IPS-NIHi7 (cell line): ENCODE measurements at regions not wholly inside any gene's neighbourhood (a gene's known extent, or its start where the extent isn't known, plus 50 kb on each side); places are given as distances from the start of the nearest gene placed in this dataset.

ENCODE experiments used
- DNase-seq: peaks from one replicate; pipeline ENCODE4 v3.0.0; 2012; ENCODE audit warnings: mixed read lengths; ENCODE audit errors: extremely low spot score

DNA sequence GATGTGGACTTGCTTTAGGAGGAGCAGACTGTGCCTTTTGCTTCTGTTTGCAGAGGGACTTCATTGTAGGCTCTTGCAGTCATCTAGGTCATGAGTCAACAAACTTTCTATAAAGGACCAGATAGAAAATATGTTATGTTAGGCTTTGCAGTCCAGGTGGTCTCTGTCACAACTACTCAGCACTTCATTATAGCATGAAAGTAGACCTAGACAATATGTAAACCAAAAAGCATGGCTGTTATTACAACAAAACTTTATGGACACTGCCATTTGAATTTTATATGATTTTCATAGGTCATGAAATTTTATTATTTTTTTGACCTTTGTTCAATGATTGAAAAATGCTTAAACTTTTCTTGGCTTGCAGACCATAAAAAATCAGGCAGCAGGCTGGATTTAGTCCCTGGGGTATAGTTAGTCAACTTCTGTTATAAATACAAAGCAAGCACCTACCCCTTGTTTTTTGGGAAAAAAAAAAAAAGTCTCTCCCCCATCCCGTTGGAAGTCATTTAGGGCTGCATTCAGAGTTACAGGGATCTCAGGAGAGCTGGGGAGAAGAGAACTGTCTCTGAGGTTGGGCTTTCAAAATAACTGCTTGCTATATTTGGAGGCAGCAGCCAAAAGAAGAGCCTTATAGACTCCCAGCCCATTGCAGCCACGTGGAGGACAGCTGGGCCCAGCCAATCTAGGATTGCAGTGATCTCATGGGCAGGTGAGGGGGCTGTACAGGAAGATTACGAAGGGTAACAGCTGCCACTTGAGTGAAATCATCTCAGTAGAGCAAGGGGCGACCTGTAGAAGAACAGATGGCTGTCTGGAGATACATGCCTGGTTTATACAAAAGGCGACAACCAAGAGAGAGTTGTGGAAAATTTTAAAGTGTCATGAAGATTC is 136.6 kb upstream of the TNC start:
- no peak for DNase-seq

DNA sequence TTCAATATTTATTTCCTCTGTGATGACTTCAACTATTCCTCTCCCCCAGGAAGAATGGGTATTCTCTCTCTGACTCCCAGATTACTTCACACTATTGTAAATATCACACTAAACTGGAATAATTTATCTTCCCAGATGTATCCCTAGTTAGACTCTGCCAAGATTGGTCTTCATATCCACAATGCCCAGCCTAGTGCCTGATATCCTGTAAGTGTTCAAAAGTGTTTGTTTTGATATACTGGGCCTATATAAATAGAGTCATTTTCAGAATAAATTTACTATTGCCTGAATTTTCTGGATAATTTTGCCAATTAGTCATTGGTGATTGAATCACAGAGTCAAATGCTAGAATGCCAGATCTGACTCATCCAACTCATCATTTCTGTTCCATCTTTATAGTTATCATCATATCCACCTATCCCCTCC is 143.7 kb upstream of the TNC start:
- no peak for DNase-seq

DNA sequence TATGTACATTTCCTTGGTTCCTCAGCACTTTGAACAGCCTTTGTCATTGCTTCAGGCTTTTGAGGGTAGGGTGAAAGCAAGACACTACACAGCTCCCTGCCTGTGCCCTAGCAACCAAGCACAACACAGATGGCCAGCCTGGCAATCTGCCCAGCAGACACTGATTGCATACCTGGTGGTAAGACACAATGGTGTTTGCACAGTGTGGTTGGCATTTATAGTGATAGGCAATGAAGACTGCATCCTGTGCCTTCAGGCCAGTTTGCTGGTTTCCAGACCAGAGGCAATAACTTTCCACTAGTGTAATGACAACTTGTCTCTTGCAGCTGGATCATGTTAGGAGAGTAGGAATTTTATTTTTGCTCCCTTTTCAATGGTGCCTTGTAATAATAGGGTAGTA is 144.5 kb upstream of the TNC start:
- no peak for DNase-seq

DNA sequence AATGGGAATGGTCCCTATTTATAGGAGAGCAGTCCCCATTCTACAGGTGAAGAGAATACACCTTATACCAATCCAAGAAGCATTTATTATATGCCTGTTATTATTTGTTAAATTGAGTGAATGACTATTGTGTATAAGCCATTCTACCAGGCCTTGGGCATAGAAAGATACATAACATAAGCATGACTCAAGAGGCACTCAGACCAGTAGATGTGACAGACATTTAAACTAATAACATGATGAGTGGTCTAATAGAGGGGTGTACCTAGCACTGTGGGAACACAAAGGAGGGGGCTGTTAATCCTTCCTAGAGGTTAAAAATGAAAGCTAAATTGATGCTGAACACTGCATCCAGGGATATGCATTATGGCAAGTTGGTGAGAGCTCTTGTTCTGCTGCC is 145.0 kb upstream of the TNC start:
- no peak for DNase-seq

DNA sequence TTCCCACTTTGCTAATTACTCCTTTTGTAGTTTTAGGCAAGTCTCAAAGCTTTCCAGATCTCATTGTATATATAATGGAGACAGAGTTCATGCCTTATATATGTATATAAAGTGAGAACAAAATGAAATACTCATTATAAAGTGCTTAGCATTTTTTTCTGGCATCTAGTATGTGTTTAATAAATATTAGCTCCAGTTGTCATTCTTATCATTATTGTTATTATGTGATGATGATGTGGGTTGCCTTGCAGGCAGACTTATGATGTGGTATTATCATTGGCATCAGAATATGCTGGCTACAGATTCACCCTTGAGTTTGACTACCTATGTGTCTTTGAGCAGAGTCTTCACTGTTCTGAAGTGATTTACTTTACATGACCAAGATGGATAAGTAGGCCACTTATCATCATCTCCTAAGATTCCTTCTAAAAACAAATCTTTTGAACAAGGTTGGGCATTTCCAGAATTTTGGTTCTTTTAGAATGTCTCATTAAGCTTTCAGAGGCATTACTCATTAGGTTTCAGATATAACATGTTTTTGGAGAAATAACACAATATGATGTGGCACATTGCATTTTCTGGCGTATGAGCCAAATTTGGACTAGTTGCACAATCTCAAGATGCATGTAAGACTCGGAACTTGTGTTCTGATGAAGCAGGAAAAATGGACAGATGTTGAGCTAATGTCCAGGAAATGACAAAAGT is 145.6 kb upstream of the TNC start:
- no peak for DNase-seq

DNA sequence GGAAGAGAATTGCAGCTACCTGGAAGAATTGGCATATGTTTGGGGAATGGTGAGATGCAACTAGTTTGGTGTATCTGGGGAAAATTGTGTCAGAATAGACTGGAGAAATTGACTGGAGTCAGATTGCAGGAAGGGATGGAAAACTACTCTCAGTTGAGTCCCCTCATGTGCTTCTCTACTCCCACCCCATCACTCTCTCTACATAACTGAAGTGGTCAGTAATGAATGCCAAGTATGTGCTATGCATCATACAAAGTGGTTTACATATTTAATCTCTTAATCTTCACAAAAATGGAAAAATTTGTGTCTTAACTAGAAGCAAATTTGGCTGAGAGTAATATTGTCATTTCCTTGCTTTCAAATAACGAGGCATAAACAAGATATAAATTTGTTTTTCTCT is 146.4 kb upstream of the TNC start:
- no peak for DNase-seq

DNA sequence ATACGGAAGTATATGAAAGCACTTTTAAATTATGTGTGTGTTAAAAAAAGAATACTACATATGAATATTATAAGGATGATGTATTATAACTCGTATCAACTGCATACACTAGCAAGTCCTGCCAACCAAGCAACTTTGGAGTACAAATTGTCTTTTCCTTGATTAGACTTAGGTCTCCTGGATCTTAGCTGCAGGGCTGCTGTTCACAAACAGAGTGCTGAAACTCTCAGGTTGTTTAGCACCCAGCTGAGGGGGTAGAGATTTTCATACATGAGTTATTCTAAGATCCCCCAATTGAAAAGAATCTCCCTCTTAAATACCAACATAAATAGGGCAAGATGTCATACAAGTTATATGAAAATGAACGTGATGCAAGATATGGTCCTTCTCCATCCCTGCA is 149.8 kb upstream of the TNC start:
- DNase-seq = peak; percentile 50

DNA sequence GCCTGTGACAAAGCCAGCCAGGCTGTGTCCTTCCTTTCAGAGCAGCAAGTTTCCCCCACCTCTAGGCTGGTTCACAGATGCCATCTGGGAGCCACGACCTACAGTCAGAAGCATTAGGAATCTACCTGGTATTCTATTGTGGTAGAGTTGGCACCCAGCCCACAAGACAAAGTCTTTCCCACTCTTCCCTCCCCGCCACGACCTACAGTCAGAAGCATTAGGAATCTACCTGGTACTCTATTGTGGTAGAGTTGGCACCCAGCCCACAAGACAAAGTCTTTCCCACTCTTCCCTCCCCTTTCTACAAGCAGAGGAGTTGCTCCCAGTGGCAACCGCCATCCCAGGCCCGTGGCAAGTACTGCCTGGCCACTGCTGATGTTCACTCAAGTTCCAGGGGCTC is 157.8 kb upstream of the TNC start:
- no peak for DNase-seq

DNA sequence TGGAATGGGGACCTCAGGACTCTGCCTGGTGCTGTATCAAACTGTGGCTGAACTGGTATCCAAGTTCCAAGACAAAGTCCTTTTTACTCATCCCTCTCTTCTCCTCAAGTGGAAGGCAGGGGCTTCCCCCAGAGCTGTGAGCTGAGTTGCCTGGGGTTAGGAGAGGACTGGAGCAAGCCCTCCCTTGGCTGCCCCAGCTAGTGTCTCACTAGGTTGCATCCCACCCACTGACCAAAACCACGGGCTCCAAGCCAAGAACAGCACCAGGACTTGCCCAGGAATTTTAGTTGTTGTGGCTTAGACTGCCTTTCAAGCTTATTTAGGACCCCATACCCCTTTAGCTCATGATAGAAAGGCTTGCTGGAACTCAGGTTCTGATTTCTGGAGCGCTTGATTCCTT is 158.7 kb upstream of the TNC start:
- DNase-seq = no peak

DNA sequence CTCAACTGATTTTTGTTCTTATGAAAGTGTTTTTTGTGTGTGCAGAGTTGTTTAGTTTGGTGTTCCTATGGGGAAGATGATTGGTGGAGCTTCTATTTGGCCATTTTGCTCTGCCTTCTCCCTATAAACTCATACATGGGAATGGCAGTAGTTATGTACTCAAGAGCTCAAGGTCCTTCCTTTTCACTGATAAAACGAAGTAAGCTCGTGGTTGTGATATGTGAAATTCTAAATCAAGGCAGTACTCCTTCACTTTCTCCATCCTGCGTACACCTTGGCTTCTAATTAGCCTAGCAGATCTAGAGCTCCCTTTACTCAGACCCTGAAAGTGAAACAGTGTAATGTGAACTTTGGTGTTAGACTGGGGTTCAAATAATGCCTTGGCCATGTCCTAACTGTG is 159.3 kb upstream of the TNC start:
- no peak for DNase-seq

DNA sequence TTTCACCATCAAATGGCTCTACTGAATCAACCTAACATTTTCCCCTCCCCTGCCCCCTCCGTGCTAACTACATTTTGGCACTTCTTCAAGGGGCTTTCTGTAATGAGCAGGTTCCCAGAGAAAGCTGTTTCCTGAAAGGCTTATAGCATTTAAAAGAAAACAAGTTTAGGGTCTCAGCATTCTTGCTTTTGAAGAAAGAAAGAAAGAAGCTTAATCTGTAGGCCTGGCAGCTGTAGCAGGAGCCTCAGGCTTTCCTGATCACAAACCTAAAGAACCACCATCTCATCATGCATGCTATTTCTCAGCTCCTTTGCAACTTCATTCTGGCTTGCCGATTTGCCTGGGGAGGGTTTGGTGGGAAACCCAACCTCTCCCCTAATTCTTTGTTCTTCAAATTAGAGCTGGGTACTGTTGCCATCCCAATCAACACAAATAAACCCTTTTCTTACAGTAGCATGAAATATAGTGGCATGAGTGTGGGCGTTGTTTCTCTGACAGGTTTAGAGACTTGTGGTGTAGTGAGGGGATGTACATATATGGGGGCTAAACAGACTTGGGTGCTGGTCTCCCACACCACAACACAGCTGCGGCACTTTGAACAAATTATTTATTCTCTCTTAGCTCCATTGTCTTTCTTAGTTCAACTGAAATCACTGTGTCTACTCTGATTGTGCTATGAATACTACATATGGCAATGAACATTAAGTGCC is 160.5 kb upstream of the TNC start:
- no peak for DNase-seq

DNA sequence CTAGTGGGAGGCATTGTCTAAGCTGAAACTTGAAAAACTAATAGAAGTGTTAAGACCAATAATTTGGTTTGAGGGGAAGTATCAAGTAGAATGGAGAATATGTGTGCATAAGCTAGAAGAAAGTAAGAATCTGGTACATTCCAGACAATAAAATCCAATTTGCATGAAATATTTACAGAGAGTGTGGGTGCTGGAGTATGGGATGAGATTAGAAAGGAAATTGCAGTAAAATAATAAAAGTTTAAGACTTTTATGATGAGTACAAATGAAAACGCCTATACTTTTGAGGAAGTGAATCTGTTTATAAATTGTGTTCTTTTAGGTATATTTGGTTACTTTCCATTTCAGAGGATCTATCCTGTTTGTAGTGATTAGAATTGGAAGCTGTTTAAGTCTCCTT is 165.4 kb upstream of the TNC start:
- no peak for DNase-seq

DNA sequence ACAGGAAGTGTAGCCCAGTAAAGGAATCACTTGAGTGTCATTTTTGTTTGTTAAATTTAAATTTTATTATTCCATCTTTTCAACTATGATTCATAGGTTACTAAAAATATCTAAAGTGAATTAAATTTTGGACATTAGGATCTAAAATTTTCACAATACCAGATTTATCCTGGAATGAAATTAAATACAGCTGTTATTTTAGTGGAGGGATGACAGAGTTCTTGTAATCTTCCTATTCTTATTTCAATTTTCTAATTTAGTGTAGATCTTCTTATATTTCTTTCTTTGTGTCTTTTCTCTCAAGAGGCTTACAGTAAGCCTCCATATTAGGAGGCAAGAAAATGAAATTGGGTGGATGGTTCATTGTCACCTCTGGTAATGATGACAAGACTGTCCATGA is 167.9 kb upstream of the TNC start:
- DNase-seq = no peak

DNA sequence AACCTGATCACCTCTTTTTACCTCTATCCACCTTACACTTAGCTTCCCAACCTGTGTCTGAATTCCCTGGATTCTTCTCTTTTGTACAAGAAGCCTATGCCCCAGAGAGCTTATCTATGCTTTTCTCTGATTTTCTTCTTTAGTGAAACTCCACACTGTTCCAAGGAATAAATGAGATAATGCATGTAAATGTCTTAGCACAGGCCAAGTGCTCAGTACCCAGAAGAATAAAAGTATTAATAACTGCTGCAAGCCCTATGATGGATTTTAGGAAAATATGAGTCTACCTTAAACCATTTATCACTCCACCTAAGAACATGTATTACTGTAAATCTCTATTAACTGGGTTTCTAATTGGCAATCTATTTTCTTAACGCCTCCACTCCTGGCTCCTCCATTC is 168.5 kb upstream of the TNC start:
- DNase-seq = no peak

DNA sequence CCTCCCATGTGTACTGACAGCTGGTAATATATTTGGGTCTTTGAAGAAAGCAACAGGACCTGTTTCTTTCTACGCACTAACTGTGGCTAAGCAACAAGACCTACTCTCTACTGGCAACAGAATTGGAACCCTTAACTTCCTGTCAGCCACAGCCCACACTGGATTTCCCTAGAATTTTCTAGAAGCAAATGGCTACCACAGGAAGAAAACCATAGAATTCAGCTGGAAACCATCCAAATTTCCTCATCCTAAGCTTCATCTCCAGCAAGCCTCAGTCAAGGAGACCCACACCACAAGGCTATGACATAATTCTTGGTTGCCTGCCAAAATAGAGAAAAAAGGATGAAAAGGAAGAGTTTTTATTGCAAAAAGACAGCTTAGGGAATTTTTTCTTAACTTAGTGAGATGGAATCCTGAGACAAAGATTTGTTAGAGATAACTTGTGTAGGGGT is 171.8 kb upstream of the TNC start:
- no peak for DNase-seq

DNA sequence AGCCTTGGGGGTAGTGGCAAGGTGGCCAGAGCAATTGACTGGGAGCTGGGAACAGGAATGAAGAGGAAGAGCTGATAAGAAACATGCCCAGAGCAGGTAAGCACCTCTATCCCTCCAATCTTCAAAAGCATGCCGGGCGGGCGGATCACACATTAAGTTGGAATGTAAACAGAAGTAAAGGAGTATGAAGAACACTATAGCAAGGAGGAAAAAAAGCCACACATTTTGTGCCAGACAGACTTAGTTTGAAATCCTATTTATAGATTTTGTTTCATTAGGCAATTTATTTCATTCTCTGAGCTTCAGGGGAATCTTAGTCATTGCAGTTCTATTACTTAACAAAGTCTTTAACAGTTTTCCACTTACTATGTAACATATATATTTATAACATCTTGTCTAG is 173.9 kb upstream of the TNC start:
- no peak for DNase-seq

DNA sequence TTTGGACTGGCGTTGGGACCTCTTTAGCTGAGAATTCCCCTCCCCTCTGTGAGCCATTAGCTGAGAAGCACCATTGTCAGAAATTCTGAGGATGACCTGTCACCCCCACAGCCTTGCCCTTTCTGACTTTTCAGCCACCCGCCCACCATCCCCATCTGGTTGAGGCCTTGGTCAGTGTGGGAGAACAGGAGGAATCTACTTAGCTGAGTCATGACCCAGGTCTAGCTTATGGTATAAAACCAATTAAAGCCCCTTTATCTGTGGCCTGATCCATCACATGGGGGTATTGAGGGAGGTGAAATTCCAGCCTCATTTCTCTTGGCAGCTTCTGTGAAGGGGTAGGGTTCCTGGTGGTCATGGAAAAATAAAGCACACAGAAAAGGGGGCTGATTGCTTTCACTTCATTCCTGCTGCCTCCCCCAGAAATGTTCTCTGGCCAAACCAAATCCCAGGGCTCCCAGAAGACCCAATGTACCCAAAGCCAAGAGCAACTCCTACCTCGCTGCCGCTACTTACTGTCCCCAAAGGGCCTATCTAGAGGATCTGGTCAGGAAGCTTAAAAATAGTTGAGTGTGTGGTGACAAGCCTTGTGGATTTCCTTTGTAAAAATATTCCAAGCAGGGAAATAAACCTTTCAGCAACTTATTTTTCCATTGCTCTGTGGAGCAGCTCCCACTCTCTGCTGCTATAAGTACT is 174.8 kb upstream of the TNC start:
- DNase-seq = peak; percentile 38

DNA sequence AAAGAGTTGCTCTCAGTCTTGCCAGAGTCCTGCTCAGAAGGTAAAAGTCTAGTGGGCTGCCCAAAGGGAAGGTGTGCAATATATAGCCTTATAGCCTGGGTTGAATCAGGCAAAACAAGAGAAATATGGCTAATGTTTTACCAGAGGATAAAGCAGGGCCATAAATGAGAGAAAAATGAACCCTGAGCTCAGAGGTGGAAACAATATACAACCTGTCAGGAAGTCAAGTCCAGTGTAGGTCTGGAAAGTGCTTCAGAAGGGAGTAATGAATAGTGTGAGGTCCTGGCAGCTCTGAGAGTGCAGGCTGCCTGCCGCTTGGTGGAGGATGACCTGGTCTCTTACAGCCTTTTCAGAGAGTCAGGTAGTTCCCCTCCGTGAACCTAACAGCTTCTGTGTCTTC is 177.8 kb upstream of the TNC start:
- no peak for DNase-seq

DNA sequence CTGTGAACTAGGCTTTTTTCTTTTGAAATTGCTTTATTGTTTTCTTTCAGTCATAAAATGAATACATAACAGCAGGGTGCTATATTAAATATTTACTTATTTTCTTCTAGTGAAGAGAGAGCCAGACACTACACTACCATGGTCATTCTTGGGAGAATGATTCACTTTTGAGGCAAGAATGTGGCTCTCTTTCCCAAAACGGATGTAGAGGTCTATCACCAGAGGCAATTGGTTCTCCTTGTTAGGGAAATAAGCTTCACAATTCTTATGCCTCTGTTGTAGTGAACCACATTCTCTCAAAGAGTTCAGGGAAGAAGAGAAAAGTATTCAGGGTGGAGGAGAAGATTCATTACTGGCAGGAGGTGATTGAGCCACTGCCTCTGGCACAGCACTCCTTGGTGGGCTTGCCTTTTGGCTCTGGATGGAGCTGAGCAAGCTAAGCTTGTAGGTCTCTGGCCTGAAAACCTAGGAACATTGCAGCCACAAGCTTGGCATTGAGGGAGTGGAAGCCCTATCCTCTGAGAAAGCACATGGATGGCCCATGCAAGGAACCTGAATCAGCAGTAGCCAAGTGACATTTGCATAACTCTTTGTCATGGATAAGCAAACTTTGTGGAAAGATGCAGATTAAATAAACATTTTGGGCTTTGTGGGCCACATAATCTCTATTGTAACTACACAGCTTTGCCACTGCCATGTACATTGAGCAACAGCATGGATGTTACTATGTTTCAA is 179.0 kb upstream of the TNC start:
- DNase-seq = no peak

DNA sequence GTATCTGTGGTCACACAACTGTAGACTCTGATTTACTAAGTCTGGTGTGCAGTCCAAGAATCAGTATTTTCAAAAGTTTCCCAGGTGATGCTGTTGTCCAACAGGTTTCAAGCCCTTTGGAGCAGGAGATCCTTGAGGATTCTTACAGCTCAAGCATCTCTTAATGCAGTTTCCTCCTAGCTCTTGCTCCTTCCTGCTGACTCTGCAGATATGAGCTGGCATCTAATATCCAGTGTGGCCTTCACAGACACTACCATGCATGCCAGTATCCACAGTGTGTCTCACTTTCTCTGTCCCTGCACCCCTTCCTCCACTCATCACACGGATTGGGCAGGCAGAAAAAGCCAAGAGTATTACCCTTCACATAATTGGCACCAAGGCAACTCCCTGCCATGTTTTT is 182.2 kb upstream of the TNC start:
- DNase-seq = no peak

DNA sequence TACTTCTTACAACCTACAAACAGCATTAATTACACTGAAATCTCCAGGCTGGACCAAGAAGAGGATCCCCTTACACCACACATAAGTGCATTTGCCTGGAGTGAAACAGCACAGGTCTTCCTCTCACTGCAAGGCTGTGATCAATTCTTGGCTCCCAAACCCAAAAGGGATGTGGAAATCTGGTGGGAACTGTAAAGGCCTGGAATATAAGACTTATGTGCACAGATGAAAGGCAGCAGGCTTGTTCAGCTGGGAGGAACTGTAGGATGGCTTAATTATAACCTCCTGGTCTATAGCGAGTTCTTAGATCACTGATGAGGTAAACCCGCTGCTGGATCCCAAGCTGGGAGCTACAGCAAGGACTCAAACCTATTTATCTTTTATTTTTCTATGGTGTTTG is 182.9 kb upstream of the TNC start:
- DNase-seq = no peak
